Endothelial cell (in vitro differentiated cells): ENCODE measurements at regions not wholly inside any gene's neighbourhood (a gene's known extent, or its start where the extent isn't known, plus 50 kb on each side); places are given as distances from the start of the nearest gene placed in this dataset.

Source experiments
- DNase-seq: peaks from one replicate; pipeline ENCODE4 v3.0.0; 2021; ENCODE audit warnings: low spot score
- H3K27ac Mint-ChIP-seq: one replicate; pipeline ENCODE4 v1.8.0; 2021; ENCODE audit warnings: mixed read lengths, inconsistent platforms; ENCODE audit not compliant: unreplicated experiment
- H3K27me3 Mint-ChIP-seq: one replicate; pipeline ENCODE4 v1.8.0; 2021; ENCODE audit warnings: mild to moderate bottlenecking, moderate library complexity, mixed read lengths, inconsistent platforms; ENCODE audit not compliant: unreplicated experiment
- H3K36me3 Mint-ChIP-seq: one replicate; pipeline ENCODE4 v1.8.0; 2021; ENCODE audit warnings: mild to moderate bottlenecking, low read depth, mixed read lengths, inconsistent platforms; ENCODE audit not compliant: unreplicated experiment
- H3K4me1 Mint-ChIP-seq: one replicate; pipeline ENCODE4 v1.8.0; 2021; ENCODE audit warnings: mild to moderate bottlenecking, mixed read lengths, inconsistent platforms; ENCODE audit not compliant: unreplicated experiment
- H3K4me3 Mint-ChIP-seq: one replicate; pipeline ENCODE4 v1.8.0; 2021; ENCODE audit warnings: mild to moderate bottlenecking, mixed read lengths, inconsistent platforms; ENCODE audit not compliant: unreplicated experiment
- H3K9me3 Mint-ChIP-seq: one replicate; pipeline ENCODE4 v1.8.0; 2021; ENCODE audit warnings: mixed read lengths, inconsistent platforms; ENCODE audit not compliant: unreplicated experiment
- CTCF ChIP-seq: fragments of 200-600 bp; sonication (generic); IDR thresholded peaks from one replicate; pipeline ENCODE4 v1.5.0; 2021; ENCODE audit warnings: antibody characterized with exemption; ENCODE audit not compliant: unreplicated experiment

- DNase-seq = no peak
Observed at GRCh38 chr6:8191629-8192028, 89.3 kb upstream of the EEF1E1 start.

GRCh38 chr6:8187209-8187608 lies 84.9 kb upstream of the EEF1E1 start:
- peaks cover 11% of the 10 kb centered on the region for H3K4me1 Mint-ChIP-seq
- H3K27ac Mint-ChIP-seq = no peak overlapping the region
- DNase-seq = no peak
- no peak for TF ChIP-seq CTCF
- no peaks in the 10 kb centered on the region for H3K9me3 Mint-ChIP-seq
- no peaks in the 10 kb centered on the region for H3K36me3 Mint-ChIP-seq
- no peak overlapping the region for H3K4me3 Mint-ChIP-seq
- H3K27me3 Mint-ChIP-seq = peaks cover 4% of the 10 kb centered on the region

More at GRCh38 chr6:8191629-8192028, 89.3 kb upstream of the EEF1E1 start:
- peaks cover 6% of the 10 kb centered on the region for H3K4me1 Mint-ChIP-seq
- H3K9me3 Mint-ChIP-seq = no peaks in the 10 kb centered on the region
- no peak for TF ChIP-seq CTCF
- no peak overlapping the region for H3K4me3 Mint-ChIP-seq
- H3K27ac Mint-ChIP-seq = no peak overlapping the region
- no peaks in the 10 kb centered on the region for H3K36me3 Mint-ChIP-seq
- peaks cover 2% of the 10 kb centered on the region for H3K27me3 Mint-ChIP-seq

GRCh38 chr6:8182902-8183665 lies 80.7 kb upstream of the EEF1E1 start:
- no peak for TF ChIP-seq CTCF
- Mint-ChIP-seq H3K27me3 (peaks cover 4% of the 10 kb centered on the region), H3K9me3 (no peaks in the 10 kb centered on the region), H3K27ac (no peak overlapping the region), H3K36me3 (no peaks in the 10 kb centered on the region), H3K4me3 (no peak overlapping the region), H3K4me1 (peaks cover 19% of the 10 kb centered on the region)
- no peak for DNase-seq

- TF ChIP-seq CTCF = no peak
- Mint-ChIP-seq H3K9me3 (no peaks in the 10 kb centered on the region), H3K27me3 (peaks cover 5% of the 10 kb centered on the region), H3K4me3 (no peak overlapping the region), H3K27ac (no peak overlapping the region), H3K36me3 (no peaks in the 10 kb centered on the region), H3K4me1 (peaks cover 16% of the 10 kb centered on the region)
- DNase-seq = no peak
Observed at GRCh38 chr6:8181951-8182845, 79.8 kb upstream of the EEF1E1 start.
